HTR-8/SVneo (cell line): ENCODE measurements at regions not wholly inside any gene's neighbourhood (a gene's known extent, or its start where the extent isn't known, plus 50 kb on each side); places are given as distances from the start of the nearest gene placed in this dataset.

Source experiments
- DNase-seq: peaks from one replicate; pipeline ENCODE4 v3.0.0; 2011; ENCODE audit warnings: low spot score, mixed read lengths; ENCODE audit not compliant: insufficient read length
- FAIRE-seq: peaks from 2 replicates; lab custom pipeline; 2011; peaks lifted over from hg19 to GRCh38; lab: Jason Lieb, UNC

DNA sequence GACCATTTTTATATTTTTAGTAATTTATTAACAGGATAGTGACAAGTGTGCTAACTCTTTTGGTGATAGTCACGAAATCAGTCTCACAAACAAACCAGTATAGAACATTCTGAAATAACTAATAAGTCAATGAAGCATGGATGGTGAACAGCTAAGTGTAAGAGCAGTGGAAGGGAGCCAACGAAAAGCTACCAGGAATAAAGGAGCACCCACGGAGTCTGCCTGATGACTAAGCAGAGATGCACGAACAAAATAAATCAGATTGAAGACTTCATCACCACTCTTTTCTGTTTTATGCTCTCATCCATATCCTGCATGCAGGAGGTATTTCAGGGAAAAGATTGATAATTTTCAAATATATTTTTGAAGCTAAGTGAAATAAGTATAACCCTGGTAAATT lies 891.1 kb upstream of the HS3ST1 start:
- FAIRE-seq, result no peak
- DNase-seq, result no peak

DNA sequence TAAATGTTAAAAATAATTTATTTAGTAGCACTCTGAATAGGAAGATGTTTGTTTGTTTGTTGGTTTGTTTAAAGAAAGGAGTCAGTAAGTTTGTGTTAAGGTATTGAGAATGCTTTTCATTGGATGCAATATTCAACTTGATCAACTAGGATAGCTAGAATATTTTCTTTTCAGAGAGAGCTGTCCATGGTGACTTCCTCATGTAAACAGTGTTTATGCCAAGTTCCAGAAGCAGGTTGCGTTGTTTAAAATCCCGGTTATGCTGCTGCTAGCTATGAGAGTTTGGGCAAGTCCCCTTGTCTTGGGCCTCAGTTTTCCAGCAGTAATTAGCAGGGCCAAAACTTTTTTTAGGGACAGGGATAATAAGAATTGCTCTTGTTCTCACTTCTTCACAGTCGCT lies 876.2 kb upstream of the HS3ST1 start:
- FAIRE-seq, result no peak
- DNase-seq, result no peak

DNA sequence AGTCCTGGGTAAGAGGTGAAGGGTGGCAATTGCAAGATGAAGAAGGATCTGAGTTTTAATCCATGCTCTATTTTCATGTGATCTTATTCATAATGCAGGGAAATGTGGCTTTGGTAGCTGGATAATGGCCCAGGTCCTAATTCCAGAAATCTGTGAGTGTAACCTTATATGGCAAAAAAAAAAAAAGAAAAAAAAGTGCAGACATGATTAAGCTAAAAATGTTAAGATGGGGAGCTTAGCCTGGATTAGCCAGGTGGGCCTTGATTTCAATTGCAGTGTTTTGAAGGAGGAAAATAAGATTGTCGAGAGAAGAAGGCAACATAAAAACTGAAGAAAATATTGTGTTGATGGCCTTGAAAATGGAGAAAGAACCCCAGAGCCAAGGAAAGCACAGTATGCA lies 867.7 kb upstream of the HS3ST1 start:
- DNase-seq (no peak), FAIRE-seq (no peak)

DNA sequence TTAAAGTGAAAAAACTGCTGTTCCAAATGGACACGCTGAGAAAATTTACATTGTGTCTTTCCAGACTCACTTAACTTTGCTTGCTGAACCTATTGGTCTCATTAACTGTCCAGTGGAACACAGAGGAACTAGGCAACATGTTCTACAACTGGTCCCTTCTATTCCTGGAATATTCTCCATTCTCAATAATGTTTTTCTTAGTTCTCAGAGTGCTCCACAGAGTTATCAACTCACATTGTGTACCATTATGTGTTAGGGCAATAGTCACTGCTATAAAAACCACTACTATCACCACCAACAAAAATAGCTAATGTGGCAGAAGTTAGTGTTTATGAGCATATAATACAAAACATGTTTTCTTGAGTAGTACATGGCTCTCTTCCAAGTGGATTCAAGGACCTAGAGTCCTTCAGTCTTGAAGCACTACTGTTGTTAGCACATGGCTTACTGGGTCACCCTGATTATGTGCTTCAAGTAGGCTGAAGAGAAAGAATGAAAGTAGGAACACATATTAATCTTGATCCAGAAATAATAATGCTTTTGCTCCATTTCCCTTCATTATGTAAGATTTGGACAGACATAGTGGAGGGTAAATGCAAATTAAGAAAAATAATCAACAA lies 865.3 kb upstream of the HS3ST1 start:
- DNase-seq, result no peak

DNA sequence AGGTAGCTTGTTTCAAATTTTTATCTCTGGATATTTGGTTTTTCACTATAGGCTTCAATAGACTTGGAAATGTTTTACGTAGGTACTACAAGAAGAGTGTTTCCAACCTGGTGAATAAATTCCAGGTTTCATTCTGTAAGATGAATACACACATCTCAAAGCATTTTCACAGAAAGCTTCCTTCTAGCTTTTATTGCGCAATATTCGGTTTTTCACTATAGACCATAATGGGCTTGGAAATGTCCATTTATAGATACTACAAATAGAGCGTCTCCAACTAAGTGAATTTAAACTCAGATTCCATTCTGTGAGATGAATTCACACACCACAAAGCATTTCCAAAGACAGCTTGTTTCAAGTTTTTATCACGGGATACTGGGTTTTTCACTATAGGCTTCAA lies 857.7 kb upstream of the HS3ST1 start:
- FAIRE-seq (no peak), DNase-seq (no peak)

More for the DNA sequence above, 865.3 kb upstream of the HS3ST1 start:
- no peak for FAIRE-seq

DNA sequence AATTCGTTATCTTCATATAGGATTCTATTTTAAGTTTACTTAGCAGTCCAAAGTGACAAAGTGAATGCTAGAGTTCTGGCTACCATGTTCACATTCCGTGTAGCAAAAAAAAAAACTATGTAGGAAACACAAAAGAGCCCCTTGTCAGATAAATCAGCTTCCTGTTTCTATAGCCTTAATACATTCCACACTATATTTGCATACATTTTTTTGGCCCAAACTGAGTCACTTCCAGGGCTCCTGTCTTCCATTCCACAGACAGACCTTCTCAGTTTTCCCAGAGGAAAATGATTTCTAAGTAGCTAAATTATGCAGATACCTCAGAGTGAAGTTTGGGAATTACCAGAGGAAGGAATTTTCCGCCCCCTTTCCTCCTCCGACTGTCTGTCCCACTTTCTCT lies 841.9 kb upstream of the HS3ST1 start:
- no peak for FAIRE-seq

DNA sequence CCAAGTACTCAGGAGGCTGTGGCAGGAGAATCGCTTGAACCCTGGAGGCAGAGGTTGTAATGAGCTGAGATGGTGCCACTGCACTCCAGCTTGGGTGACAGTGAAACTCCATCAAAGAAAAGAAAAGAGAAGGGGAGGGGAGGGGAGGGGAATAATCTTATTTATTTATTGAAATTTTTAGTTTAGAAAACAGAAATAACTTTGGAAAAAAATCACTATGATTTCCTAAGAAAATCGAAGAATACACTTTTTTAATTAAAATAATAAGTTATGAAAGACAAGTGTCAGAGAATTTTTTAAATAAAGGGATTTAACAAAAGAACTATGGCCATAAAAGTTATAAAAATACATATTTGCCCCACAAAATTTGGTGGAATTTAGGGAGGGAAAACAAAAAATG lies 836.9 kb upstream of the HS3ST1 start:
- FAIRE-seq (no peak), DNase-seq (no peak)

More for the DNA sequence above, 841.9 kb upstream of the HS3ST1 start:
- no peak for DNase-seq

DNA sequence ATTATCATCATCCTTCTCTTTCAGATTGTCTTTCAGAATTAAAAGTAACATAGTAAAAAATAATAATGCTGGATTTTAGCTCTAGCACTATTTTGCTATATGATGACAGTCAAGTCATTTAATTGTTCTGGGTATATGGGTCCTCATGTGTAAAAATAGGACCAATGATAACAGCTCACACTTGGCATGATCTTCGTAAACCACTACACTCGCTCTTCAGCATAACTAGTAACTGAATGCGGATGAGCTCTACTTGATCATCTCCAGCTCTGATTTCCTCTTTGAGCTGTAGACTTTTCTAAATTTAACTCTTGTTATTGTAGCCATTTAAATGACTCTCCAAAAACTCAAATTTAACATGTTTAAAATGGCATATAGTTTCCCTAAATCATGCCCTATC lies 831.8 kb upstream of the HS3ST1 start:
- no peak for DNase-seq
- no peak for FAIRE-seq

DNA sequence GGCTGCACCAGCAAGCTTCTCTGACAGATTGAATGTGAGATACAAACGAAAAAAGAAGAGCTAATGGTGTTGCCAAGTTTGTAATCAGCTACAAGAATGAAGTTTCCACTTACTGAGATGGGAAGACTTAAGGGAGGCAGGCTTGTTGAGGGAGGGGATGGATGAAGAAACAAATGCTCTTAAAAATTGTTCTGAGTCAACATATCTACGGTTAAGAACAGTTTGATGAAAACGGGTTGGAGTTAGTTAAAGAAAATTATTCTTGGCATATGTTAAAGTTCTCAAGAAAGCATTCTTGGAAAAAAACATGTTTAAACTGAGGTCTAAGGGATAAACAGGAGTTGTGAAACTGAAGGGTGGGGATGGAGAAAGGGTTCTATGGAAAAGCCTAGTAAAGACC lies 816.3 kb upstream of the HS3ST1 start:
- no peak for DNase-seq
- FAIRE-seq, result no peak

DNA sequence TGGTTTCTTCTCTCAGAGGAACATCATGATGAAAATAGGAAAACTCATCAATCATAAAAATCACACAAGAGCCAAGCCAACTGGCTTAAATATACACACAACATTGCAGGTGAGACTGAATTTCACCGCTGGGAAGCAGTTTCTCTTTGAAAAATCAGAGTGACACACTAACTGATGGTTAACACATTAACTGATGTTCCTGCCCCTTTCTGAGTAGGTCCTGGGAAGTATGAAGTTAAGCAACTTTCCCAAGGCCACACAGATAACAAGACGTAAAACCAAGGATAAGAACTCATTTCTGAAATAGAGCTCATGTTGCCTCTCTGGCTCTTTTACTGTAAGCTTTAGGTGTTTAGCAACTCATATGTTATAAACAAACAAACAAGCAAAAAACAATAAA lies 813.7 kb upstream of the HS3ST1 start:
- no peak for FAIRE-seq
- DNase-seq, result no peak

DNA sequence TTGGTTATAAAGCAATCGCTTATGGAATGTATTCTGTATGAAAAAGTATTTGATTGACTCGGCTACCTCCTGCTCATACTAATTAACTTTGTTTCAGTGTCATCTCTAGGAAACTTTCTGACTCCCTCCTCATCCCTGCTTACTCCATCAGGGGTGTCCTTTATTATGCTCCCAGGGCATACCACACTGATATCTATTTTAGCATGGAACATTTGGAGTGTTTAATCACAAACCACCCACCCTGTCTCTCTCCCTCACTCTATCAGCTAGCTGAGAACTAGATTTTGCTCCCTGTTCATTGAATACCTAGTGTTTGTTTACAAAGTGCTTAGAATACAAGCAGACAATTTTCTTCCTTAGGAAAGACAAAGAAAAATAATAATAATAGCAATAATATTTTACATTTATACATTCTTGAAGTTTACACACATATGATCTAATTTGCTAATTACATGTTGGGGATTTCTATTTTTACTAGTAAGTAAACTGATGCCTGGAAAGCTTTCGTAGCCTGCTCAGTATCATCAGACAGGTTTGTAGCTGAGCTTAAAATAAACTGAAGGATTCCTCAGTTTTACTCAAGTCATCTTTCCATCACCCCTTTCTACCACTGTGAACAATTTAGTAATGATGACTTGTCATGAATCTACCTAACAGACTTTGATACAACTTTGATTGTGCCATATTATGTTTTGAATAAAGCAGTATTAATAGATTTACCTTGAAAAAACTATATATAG lies 811.4 kb upstream of the HS3ST1 start:
- no peak for FAIRE-seq
- no peak for DNase-seq

DNA sequence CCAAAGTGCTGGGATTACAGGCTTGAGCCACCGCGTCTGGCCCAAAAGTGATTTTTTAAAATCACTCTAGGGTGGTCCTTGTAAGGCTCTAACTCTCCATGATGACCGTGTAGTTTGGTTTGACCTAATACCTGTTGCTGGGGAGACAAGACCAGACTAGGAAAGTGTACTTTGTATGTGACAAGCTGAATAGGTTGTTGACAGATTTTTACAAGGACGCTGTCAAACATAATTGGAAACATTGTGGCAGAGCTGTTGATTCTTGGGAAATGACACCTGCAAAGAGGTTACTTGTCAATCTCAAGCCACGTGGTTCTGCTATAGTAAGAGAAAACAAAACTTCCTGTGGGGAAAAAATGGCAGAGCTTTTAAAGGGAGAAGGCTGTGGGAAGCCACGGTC lies 802.4 kb upstream of the HS3ST1 start:
- no peak for DNase-seq
- FAIRE-seq, result no peak

DNA sequence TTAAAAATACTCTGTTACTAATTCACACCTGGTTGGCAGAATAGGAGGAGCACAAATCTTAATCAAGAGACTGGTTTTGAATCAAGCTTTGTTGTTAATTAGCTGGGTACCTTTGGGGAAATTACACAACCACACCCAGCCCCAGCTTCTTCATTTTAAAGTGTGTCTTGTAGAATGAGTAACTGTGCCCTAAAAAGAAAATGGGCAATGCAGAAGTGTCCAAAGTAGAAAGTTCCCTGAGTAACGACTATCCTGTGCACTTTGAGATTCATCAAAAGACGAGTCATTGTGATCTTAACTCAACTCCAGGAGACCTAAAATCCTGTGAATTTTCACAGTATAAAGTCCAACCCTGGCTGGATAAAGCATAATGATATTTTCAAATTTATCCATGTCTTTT lies 792.3 kb upstream of the HS3ST1 start:
- DNase-seq (no peak), FAIRE-seq (no peak)

DNA sequence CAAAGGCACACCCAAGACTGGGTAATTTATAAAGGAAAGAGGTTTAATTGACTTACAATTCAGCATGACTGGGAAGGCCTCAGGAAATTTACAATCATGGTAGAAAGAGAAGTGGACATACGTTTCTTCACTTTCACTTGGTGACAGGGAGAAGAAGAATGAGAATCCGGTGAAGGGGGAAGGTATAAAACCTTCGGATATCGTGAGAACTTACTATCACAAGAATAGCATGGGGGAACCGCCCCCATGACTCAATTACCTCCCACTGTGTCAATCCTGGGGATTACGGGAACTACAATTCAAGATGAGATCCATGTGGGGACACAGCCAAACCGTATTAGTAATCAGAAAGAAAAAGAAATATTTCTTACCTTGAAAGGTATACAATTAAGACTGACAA lies 782.9 kb upstream of the HS3ST1 start:
- FAIRE-seq, result no peak
- DNase-seq, result no peak

DNA sequence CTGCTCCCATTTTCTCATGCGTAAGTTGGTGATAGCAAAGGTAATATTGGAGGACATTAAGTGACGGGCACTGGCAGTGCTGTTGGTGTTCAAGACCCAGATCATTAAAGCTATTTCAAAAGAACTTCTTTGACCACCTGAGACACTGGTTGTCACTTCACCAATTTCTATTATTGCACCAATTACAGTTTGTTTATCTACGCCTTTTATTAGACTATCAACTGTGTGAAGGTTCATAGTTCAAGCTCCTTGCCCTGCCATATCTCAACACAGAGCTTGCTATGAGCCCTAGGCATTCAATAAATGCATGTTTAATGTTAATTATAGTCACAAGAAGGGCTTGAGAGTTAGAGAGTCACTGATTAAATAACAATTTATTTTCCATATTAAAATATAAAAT lies 778.7 kb upstream of the HS3ST1 start:
- FAIRE-seq (no peak), DNase-seq (no peak)

DNA sequence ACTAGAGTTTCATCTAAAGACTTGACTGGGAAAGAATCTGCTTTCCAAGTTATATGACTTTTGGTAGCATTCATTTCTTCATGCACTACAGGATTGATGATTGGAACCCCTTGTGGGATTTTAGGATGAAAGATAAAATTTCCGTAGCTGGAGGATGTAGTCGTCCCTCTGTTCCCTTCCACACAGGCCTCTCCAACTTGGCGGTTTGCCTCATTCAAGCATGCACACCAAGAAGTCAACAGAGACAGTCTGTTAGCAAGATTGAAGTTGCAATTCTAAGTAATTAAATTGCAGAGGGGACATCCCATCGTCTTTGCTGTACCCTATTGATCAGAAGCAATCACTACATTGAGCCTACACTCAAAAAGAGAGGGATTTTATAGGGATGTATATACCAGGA lies 777.4 kb upstream of the HS3ST1 start:
- DNase-seq (no peak), FAIRE-seq (no peak)

DNA sequence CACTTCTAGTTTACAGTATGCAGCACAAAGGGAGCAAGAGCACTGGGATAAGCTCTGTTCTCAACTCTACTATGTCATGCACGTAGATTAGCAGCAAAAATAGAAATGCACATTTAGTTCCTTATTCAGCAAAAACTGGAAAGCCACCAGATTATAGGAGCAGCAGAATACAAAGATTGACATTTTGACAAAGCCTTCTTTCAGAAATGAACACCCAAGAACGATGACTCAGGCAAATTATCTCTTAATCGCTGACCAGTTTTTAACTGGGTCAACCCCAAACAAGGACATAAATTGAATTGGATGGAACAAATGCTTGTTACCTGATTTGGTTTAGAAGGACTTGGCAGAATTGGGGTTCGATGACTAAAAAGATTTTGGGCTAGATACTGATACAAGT lies 775.3 kb upstream of the HS3ST1 start:
- FAIRE-seq (no peak), DNase-seq (no peak)

DNA sequence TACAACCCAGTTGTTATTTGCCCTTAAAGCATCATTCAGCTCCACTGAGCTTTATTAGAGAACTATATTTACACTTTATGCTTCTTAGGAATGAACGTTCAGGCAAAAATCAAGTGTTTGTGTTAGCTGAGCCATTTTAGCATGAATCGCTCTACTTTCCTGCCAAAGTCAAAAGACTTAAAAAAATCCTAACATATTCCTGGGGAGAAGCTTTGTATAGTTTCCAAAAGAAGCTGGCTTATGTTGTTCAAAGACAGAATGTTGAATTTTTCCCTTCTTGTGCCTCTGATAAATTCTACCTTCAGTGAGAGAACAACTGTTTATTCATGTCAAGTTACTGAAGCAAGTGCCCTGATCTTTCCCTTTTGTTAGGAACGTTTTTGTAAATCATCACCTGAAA lies 771.5 kb upstream of the HS3ST1 start:
- FAIRE-seq (no peak), DNase-seq (no peak)

DNA sequence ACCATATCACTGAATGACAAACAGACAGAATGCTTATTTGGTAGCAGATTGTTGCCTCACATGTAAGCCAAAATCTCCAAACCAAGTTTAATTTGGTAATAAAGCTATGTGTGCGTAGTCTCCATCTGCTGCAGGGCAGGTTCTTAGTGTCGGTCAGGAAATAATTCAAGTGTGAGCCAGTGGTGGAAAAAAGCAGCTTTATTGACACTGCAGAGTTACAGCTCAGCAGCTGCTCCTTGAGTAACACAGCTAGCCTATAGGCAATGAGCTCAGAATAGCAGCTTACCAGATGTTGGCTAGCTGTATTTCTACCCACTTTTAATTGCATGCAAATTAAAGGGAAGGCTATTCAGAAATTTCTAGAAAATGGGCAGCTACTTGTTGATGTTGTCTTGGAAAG lies 757.8 kb upstream of the HS3ST1 start:
- FAIRE-seq (no peak), DNase-seq (no peak)

DNA sequence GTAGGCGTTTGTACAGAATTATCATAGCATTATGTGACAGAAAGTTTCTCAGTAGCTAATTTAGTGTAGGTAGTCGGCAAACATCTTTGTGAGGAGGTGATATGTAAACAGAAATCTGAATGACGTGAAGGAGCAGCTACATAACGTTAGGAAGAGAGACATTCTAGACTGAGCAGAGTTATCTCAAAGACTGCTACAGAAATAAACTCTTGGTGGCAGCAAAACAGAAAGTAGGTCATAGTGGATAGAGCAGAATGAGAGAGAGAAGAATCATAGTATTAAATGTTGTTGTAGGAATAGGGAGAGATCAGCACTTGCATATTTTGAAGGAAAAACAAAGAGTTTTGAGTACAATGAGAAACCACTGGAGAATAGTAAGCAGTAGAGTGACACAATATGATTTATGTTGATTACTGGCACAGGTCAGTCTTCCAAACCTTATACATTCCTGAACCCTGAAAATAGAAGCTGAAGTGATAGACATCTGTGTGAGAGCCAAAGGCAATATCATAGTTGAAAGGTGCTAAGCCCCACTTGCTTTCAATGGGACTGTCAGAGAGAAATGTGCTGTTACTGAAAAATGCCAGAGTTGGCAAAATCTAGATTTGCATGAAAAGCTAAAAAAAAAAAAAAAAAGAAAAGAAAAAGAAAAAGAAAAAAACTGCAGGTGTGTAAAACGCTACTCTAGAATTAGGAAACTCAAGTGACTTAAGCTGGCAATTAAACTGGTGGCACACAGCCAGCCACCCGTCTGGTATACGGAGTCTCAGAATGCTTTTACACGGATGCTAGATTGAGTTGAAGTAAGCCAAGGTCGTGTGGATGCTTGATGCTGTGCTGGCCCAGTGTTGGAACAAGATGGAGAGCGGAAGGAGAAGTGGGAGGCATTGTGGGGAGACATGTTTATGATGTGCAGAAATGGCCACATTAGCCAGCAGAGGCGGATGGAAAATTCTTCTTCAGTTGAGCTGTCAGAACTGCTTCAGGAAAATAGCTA lies 750.2 kb upstream of the HS3ST1 start:
- no peak for DNase-seq
- FAIRE-seq, result no peak

DNA sequence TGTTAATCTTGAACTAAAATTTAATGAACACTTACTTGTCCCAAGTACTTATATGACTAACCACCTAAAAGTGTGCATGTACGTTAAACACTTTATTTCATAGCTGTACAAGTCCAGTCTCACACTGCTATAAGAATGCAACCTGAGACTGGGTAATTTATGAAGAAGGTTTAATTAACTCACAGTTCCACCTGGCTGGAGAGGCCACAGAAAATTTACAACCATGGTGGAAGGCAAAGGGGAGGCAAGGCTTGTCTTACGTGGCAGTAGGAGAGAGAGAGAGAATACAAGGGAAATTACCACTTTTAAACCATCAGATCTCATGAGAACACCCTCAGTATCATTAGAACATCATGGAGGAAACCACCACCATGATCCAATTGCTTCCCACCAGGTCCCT lies 748.7 kb upstream of the HS3ST1 start:
- FAIRE-seq, result no peak
- DNase-seq, result no peak
